Right renal pelvis (tissue), 4 donors: ENCODE measurements at regions not wholly inside any gene's neighbourhood (a gene's known extent, or its start where the extent isn't known, plus 50 kb on each side); places are given as distances from the start of the nearest gene placed in this dataset.

ENCODE experiments used
- DNase-seq, 4 donors: peaks; one replicate each; pipeline ENCODE4 v3.0.0-alpha.2; 2013; ENCODE audit warnings: low read depth in 4 of 4, low spot score in 3 of 4, missing footprints in 1 of 4

GRCh38 chr2:120496235-120496634 lies 150.3 kb downstream of the INHBB start:
- DNase-seq: no peak

GRCh38 chr2:120496759-120497158 lies 150.8 kb downstream of the INHBB start:
- DNase-seq: no peak

- no peak for DNase-seq
Observed at GRCh38 chr2:120497261-120497977, 151.5 kb downstream of the INHBB start.

- no peak for DNase-seq
Observed at GRCh38 chr2:120498121-120498520, 152.2 kb downstream of the INHBB start.

GRCh38 chr2:120498576-120499394 lies 152.8 kb downstream of the INHBB start:
- no peak for DNase-seq

- DNase-seq: no peak
Observed at GRCh38 chr2:120499784-120500495, 154.0 kb downstream of the INHBB start.

- no peak for DNase-seq
Observed at GRCh38 chr2:120501591-120501990, 155.7 kb downstream of the INHBB start.

GRCh38 chr2:120502357-120502756 lies 156.4 kb downstream of the INHBB start:
- no peak for DNase-seq

GRCh38 chr2:120502761-120503160 lies 156.8 kb downstream of the INHBB start:
- DNase-seq: no peak

- no peak for DNase-seq
Observed at GRCh38 chr2:120503206-120503792, 157.4 kb downstream of the INHBB start.

GRCh38 chr2:120503793-120504571 lies 158.0 kb downstream of the INHBB start:
- no peak for DNase-seq

- no peak for DNase-seq
Observed at GRCh38 chr2:120504936-120505705, 159.2 kb downstream of the INHBB start.

GRCh38 chr2:120508567-120509041 lies 162.7 kb downstream of the INHBB start:
- DNase-seq: no peak

- no peak for DNase-seq
Observed at GRCh38 chr2:120509213-120509815, 163.4 kb downstream of the INHBB start.

- DNase-seq: no peak
Observed at GRCh38 chr2:120509991-120510735, 164.2 kb downstream of the INHBB start.

GRCh38 chr2:120510751-120511395 lies 164.9 kb downstream of the INHBB start:
- DNase-seq: no peak

- no peak for DNase-seq
Observed at GRCh38 chr2:120511536-120511935, 165.6 kb downstream of the INHBB start.
